HuH-7 (cell line): ENCODE measurements at regions not wholly inside any gene's neighbourhood (a gene's known extent, or its start where the extent isn't known, plus 50 kb on each side); places are given as distances from the start of the nearest gene placed in this dataset.

Experiments
- DNase-seq: peaks from one replicate; pipeline ENCODE4 v3.0.0; 2011; ENCODE audit warnings: low spot score

- DNase-seq, result no peak
Measured at GRCh38 chr10:29069941-29070340, 218.9 kb upstream of the LYZL1 start.

- no peak for DNase-seq
Measured at GRCh38 chr10:29078919-29079318, 210.0 kb upstream of the LYZL1 start.

DNA sequence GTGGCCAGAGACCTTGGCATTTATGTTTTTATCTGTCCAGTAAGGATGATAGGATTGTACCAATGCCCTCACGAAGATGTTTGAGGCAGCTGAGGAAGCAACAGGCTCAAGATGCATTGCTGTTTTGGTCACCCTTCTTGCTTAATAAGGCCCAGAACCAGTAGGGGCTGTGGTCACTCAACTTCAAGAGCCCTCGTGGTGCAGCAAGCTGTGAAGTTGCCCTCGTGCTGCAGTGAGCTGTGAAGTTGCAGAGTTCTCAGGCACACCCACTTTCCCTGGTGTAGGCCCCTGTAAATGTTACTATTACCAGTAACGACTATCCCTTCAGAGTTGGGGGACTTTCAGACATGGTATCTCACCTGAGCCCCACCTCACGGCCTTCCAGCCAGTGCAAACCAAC, 207.6 kb upstream of the LYZL1 start:
- no peak for DNase-seq

GRCh38 chr10:29081951-29082685, 206.8 kb upstream of the LYZL1 start:
- no peak for DNase-seq

DNA sequence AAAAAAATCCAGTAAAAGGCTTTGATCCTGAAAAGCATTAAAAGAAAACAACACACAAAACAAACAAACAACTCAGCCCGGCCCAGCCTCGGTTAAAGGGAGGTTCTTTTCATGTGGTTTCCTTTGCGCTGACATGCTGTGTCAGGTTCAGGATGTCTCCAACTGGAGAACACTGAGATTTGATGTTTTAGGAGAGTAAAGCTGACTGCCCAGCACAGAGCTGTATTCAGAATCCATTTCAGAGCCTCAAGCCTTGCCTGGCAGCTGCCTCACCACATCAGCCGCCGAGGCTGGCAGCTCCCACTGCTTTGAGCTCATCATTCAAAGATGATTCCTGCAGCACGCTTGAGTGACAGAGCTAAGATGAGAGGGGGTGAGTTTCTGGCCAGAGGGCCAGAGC, 205.8 kb upstream of the LYZL1 start:
- no peak for DNase-seq

- no peak for DNase-seq
Measured at GRCh38 chr10:29084681-29085307, 204.1 kb upstream of the LYZL1 start.

DNA sequence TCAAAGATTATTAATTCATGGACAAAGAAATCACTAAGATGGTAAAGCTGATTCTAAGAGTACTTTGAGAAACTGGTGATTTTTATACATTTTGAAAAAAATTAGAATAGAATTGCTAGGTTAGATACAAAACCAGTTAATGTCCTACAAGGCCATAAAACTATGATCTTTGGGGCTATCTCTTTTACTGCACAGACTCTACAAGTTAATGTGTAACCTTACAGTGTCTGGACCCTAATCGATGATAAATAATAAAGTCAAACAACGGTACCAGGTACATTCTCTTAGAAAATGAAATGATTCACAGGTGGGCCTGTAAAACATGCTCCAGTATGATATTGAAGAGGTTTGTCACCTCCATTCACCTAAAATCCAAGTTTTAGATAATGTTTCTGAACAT, 199.8 kb upstream of the LYZL1 start:
- no peak for DNase-seq

GRCh38 chr10:29096303-29096824, 192.5 kb upstream of the LYZL1 start:
- DNase-seq, result no peak

GRCh38 chr10:29098423-29098822, 190.4 kb upstream of the LYZL1 start:
- DNase-seq, result no peak

DNA sequence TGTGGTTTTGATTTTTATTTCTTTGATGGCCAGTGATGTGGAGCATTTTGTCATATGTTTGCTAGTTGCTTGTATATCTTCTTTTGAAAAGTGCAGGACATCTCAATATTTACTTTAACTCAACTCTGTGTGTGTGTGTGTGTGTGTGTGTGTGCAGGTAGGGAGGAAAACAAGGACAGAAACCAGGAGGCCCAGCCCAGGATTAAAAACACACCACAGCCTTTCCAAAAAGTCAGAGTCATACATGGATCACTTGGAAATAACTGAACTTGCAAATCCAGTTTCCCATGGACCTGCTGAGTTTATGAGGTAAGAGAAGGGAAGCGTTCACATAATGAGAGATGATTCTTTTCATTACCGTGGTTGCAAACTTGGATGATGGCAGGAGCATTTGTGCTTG, 189.9 kb upstream of the LYZL1 start:
- DNase-seq, result no peak

DNA sequence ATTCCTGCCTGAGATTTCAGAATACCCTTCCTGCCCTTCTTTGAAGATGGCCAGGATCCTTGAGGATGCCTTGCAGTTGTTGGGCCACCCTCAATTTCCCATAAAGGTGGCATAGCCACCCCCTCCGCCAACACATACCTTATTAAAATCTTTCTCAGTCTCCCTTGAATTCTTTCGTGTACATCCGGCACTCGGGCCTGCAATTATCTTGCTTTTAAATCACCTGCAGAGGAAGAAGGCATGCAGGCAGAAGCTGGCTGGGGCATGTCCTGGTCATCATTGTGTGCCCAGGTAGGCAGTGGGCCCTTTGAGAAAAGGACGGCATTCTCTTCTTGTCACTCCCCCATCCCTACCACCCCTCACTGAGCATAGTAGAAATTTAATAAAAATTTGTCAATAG, 189.5 kb upstream of the LYZL1 start:
- DNase-seq, result no peak

GRCh38 chr10:29100505-29100904, 188.4 kb upstream of the LYZL1 start:
- DNase-seq, result no peak

- DNase-seq, result no peak
Measured at GRCh38 chr10:29102233-29102632, 186.6 kb upstream of the LYZL1 start.

- no peak for DNase-seq
Measured at GRCh38 chr10:29102636-29103035, 186.2 kb upstream of the LYZL1 start.

DNA sequence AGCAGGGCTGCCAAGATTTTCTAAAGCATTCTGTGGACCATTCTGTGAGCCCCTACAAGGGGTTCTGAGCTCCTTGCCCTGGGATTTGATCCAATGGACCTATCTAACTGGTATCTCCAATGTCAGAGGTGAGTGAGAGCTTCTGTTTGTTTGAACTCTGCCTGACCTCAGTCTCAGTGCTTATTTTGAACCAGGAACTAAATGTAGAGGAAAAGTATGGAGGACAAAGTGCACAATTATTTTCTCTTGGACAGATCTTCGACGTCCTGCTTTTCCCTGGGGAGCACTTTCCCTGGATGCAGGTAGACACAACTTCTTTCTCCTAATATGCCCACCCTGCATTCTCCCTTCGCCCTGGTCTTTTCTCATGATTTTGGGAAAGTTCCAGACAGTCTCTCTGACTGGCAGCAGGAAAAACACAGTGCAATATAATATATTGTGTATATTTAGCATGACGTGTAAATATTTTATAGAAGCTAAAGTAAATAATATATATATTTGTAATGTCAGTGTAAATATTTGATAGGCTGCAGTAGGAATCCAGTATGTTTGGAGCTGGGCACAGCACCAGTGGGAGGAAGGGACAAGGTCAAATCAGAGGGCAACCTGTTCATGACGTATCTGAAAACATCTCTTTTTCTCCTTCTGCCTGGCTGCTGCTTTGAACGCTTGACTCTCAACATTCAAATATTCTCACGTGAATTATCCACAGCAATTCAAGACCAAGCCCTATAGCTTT, 184.0 kb upstream of the LYZL1 start:
- DNase-seq, result no peak

DNA sequence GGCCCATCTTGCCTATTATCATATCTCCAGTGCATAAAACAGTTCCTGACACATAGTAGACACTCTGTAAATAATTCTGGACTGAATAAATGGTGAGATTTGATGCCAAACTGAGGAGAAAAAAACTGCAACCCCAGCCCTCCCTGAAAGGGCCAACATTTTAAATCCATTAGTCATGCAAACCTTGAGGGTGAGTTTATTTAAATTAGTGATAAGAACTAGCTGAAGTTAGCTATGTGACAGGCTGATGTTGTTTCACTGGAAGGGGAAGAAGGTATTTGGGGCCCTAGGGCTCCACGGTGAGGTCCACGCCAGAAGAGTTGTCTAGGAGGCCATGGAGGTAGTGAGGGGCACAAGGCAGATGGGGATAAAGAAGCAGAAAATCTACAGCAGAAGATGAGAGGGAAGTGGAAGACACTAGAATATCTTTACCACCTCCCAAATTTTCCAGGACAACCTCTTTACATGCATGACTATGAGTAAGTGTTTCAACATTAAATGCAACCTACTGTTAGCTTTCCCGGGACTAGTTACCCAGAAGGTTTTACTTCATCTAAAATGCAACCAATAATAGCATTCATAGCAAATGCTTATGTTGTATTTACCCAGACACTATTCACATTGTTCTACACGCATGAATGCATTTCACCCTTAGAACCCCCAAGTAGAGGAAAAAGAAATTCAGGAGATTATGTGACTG, 183.2 kb upstream of the LYZL1 start:
- no peak for DNase-seq

- no peak for DNase-seq
Measured at GRCh38 chr10:29106287-29106686, 182.6 kb upstream of the LYZL1 start.

- DNase-seq, result no peak
Measured at GRCh38 chr10:29107866-29108498, 180.9 kb upstream of the LYZL1 start.

DNA sequence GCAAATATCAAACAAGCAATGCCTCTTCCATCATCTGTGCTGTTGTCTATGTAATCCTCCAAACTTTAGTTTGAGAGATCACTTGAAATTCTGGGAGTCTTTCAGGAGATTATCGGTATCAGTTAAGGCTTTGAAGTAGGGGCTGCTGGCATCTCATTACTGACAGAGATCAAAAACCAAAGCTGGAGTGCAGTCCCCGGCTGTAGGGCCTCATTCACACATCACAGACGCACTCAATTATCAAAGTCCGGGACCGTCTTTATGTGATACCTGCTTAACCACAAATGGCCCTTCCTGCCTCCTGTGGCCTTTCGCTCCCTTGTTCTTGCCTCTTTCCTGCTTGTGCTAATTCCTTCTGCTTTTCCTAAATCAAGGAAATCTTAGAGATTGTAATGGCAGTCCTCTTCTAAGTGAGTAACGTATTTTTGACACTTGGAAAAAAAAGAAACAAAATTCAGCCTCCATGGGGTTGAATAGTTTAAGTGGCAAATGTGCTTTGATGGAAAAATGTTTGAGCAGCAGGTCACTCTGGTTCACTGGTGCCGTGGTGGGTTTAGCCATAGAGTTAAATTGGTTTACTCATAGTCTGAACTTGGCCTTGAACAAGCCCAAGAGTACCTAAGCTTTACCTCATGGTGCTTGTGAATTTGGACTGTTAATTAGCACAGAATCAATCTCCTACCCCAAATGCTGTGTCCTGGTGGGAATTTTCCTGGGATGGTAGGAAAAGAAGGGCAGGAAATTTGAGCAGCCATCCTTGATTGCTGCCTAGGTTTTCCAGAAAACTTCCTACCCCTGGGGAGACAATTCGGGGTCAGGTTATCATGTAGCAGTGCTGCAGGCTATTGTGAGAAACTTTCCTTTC, 178.9 kb upstream of the LYZL1 start:
- no peak for DNase-seq

GRCh38 chr10:29112827-29113615, 175.8 kb upstream of the LYZL1 start:
- no peak for DNase-seq
